CD4-positive, CD25-positive, alpha-beta regulatory T cell (primary cell): ENCODE measurements at regions not wholly inside any gene's neighbourhood (a gene's known extent, or its start where the extent isn't known, plus 50 kb on each side); places are given as distances from the start of the nearest gene placed in this dataset.

Experiments
- ATAC-seq, 2 donors: fragments of 150-1000 bp; cut with Tn5 transposase; one replicate each; pipeline ENCODE4 v1.10.0; 2021; ENCODE audit warnings: low read depth in 2 of 2, moderate number of reproducible peaks in 2 of 2, moderate library complexity in 1 of 2
- DNase-seq, 3 donors: peaks; one replicate each; pipeline versions ENCODE4 v3.0.0 to v3.0.0-alpha.2; 2012 to 2022; ENCODE audit warnings: mixed read lengths in 1 of 3
- H3K27ac ChIP-seq: one replicate; pipeline ENCODE4 v1.7.0; 2013; ENCODE audit warnings: mild to moderate bottlenecking, low read length; ENCODE audit not compliant: insufficient read depth, poor library complexity, severe bottlenecking
- H3K27me3 ChIP-seq: one replicate; pipeline ENCODE4 v1.7.0; 2013; ENCODE audit warnings: low read length; ENCODE audit not compliant: control insufficient read depth, insufficient read depth
- H3K36me3 ChIP-seq: one replicate; pipeline ENCODE4 v1.7.0; 2013; ENCODE audit warnings: mild to moderate bottlenecking, low read length, moderate library complexity; ENCODE audit not compliant: control insufficient read depth, insufficient read depth
- H3K4me1 ChIP-seq: 2 replicates; pipeline ENCODE4 v1.7.0; 2013; ENCODE audit warnings: mild to moderate bottlenecking, low read length; ENCODE audit not compliant: insufficient read depth, control insufficient read depth, poor library complexity, severe bottlenecking
- H3K4me3 ChIP-seq: one replicate; pipeline ENCODE4 v1.7.0; 2013; ENCODE audit warnings: low read depth, mild to moderate bottlenecking, low read length, moderate library complexity
- H3K9me3 ChIP-seq, 2 experiments: 1 replicate in 1 of 2; 2 replicates in 1 of 2; pipeline ENCODE4 v1.7.0; 2013; ENCODE audit warnings: low read length in 2 of 2, mild to moderate bottlenecking in 1 of 2, moderate library complexity in 1 of 2; ENCODE audit not compliant: control insufficient read depth in 2 of 2
- H3K27ac Mint-ChIP-seq, 3 donors: one replicate each; pipeline ENCODE4 v1.8.0; 2020 to 2022; ENCODE audit warnings: mild to moderate bottlenecking in 3 of 3, mixed read lengths in 3 of 3, moderate library complexity in 2 of 3
- H3K27me3 Mint-ChIP-seq: one replicate; pipeline ENCODE4 v1.8.0; 2022; ENCODE audit warnings: mild to moderate bottlenecking, mixed read lengths
- H3K36me3 Mint-ChIP-seq: one replicate; pipeline ENCODE4 v1.8.0; 2020; ENCODE audit warnings: mixed read lengths
- H3K4me1 Mint-ChIP-seq, 4 donors: one replicate each; pipeline ENCODE4 v1.8.0; 2020 to 2022; ENCODE audit warnings: mixed read lengths in 4 of 4, mild to moderate bottlenecking in 1 of 4
- H3K4me3 Mint-ChIP-seq, 4 donors: one replicate each; pipeline ENCODE4 v1.8.0; 2020 to 2022; ENCODE audit warnings: mild to moderate bottlenecking in 4 of 4, mixed read lengths in 4 of 4, moderate library complexity in 3 of 4
- H3K9me3 Mint-ChIP-seq, 7 donors: one replicate each; pipeline ENCODE4 v1.8.0; 2020 to 2022; ENCODE audit warnings: mixed read lengths in 7 of 7, mild to moderate bottlenecking in 3 of 7, moderate library complexity in 2 of 7

DNA sequence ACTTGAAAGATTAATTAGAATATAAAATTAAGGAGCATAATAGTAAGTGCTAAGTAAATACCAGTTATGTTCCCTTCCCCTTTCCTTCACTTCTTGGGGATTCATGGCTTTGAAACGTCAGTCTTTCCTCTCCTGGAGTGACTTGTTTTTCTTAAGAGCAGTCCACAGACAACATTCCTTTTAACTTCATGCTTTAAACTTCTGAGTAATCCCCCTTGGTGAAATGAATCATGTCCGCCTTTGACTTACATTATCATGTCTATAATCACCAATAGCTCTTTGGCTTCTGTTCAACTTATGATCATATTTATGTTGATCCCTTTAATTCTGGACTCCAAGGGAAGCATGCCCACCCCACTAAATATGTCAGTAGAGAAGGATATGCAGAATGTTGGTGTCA is 1012.1 kb upstream of the SLIT2 start:
- no peaks in the 10 kb centered on the region for H3K27me3 Mint-ChIP-seq
- DNase-seq (no peak), ATAC-seq (no peak)
- Histone ChIP-seq H3K4me3 (no peak overlapping the region), H3K9me3 (no peaks in the 10 kb centered on the region), H3K27me3 (no peaks in the 10 kb centered on the region), H3K4me1 (no peaks in the 10 kb centered on the region), H3K27ac (no peak overlapping the region), H3K36me3 (no peaks in the 10 kb centered on the region)
- H3K27ac Mint-ChIP-seq, result no peak overlapping the region
- H3K4me3 Mint-ChIP-seq, result no peak overlapping the region
- H3K36me3 Mint-ChIP-seq, result no peaks in the 10 kb centered on the region
- H3K9me3 Mint-ChIP-seq, result peaks cover 0 to 21% (median 7%) of the 10 kb centered on the region in 7 donors
- H3K4me1 Mint-ChIP-seq, result no peaks in the 10 kb centered on the region

DNA sequence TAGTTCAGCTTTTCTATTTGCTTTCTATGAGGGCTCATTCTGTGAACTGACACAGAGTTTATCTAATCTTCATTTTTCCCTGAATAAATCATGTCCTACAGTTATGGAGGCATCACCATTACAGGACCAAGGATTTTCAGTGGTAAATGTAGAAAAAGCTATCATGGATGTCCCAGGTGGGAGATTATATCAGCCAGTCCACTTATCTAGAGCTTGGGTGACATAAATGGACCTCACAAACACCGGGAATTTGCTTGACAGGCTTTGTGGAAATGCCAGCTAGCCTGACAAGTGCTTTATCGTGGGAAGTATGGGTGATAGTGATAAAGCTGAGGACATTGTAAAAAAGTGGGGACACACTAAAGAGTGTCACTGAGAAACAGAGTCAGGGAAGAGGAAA is 1015.2 kb upstream of the SLIT2 start:
- H3K9me3 Mint-ChIP-seq, result peaks cover 4 to 32% (median 6%) of the 10 kb centered on the region in 7 donors
- no peak overlapping the region for H3K4me3 ChIP-seq
- H3K27me3 Mint-ChIP-seq, result no peaks in the 10 kb centered on the region
- no peaks in the 10 kb centered on the region for H3K9me3 ChIP-seq
- H3K4me3 Mint-ChIP-seq, result no peak overlapping the region
- H3K4me1 Mint-ChIP-seq, result no peaks in the 10 kb centered on the region
- H3K27ac ChIP-seq, result no peak overlapping the region
- H3K36me3 ChIP-seq, result no peaks in the 10 kb centered on the region
- DNase-seq, result no peak
- H3K4me1 ChIP-seq, result no peaks in the 10 kb centered on the region
- H3K36me3 Mint-ChIP-seq, result no peaks in the 10 kb centered on the region
- H3K27ac Mint-ChIP-seq, result no peak overlapping the region
- ATAC-seq, result no peak
- H3K27me3 ChIP-seq, result no peaks in the 10 kb centered on the region

DNA sequence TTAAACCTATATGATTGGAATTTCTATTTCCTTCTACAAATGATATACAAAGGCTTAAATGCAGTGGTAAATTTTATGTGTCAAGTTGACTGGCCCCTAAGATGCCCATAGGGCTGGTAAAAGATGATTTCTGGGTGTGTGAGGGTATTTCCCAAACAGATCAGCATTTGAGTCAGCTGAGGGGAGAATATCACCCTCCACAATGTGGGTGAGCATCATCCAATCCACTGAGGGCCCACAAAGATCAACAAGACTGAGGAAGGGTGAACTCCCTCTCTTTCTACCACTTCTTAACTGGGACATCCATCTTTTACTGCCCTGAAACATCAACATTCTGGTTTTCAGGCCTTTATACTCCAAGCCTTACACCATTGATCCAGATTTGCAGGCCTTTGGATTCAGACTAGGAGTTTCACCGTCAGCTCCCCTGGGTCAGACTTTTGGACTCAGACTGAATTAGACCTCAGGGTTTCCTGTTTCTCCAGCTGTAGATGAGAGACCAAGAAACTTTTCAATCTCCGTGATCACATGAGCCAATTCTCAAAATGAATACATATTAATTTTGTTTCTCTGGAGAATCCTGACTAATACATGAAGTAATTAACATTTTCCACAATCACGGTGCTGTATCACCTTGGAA is 1020.7 kb upstream of the SLIT2 start:
- no peak for DNase-seq
- Histone ChIP-seq H3K4me1 (no peaks in the 10 kb centered on the region), H3K4me3 (no peak overlapping the region), H3K9me3 (no peaks in the 10 kb centered on the region), H3K27ac (no peak overlapping the region), H3K36me3 (no peaks in the 10 kb centered on the region), H3K27me3 (no peaks in the 10 kb centered on the region)
- Mint-ChIP-seq H3K36me3 (no peaks in the 10 kb centered on the region), H3K27ac (no peak overlapping the region), H3K4me1 (no peaks in the 10 kb centered on the region), H3K4me3 (no peak overlapping the region), H3K9me3 (peaks cover 3 to 23% (median 6%) of the 10 kb centered on the region in 7 donors), H3K27me3 (no peaks in the 10 kb centered on the region)
- no peak for ATAC-seq

DNA sequence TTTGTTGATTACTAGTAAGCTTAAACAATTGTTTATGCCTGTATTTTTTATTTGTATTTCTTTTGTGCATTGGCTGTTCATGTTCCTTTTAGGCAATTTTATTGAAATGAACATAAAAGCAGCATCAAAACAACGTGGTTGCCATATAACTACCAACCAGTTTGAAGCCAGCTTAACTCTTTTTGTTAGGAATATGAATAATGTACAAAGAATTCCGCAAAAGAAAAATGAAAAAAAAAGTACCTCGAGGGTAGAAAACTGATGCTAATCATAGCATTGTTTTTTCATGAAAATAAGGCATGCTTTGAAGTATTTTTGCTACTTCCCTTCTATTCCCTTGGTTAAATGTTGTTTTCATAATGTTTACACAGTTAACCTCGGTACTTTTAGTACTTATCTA is 1024.0 kb upstream of the SLIT2 start:
- Mint-ChIP-seq H3K36me3 (no peaks in the 10 kb centered on the region), H3K27ac (no peak overlapping the region), H3K9me3 (peaks cover 1 to 9% (median 4%) of the 10 kb centered on the region in 7 donors), H3K4me1 (no peaks in the 10 kb centered on the region), H3K27me3 (no peaks in the 10 kb centered on the region), H3K4me3 (no peak overlapping the region)
- Histone ChIP-seq H3K27ac (no peak overlapping the region), H3K9me3 (no peaks in the 10 kb centered on the region), H3K4me1 (no peaks in the 10 kb centered on the region), H3K36me3 (no peaks in the 10 kb centered on the region), H3K4me3 (no peak overlapping the region), H3K27me3 (no peaks in the 10 kb centered on the region)
- DNase-seq (no peak), ATAC-seq (no peak)

DNA sequence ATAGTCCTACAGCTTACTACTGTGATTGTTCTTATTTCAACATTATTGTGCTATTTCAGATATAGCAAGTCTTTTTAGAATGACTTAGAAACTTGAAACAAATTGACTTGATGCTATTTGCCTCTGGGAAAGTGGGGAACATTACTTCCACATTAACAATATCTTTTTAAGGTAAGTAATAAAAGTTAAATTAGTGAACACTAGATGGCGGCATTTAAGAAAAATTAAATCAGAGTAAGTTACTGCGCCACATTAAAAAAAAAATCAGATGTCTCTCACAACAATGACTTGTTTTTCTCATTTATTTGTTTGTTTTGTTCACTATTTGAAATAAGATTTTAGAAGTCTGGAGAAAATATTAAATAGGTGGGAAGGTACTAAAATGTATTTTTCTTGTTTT is 1026.9 kb upstream of the SLIT2 start:
- no peaks in the 10 kb centered on the region for H3K4me1 Mint-ChIP-seq
- H3K36me3 Mint-ChIP-seq, result no peaks in the 10 kb centered on the region
- H3K27ac ChIP-seq, result no peak overlapping the region

DNA sequence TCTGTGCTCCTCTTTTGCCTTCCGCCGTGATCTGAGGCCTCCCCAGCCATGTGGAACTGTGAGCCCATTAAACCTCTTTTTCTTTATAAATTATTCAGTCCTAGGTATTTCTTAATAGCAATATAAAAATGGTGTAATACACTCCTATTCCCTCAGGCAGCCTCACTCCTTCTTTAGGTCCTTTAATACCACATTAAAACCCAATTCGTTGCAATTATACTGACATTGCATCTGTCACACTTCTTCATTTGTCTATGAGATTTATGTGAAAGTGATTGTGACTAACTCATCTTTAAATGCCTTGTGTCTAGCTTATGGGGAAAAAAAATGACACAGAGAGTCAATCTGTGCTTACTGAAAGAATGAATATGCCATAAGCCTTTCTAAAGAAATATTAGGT is 1035.2 kb upstream of the SLIT2 start:
- no peaks in the 10 kb centered on the region for H3K27me3 Mint-ChIP-seq
- H3K27me3 ChIP-seq, result no peaks in the 10 kb centered on the region

More for the DNA sequence above, 1026.9 kb upstream of the SLIT2 start:
- Mint-ChIP-seq H3K27ac (no peak overlapping the region), H3K4me3 (no peak overlapping the region), H3K9me3 (peaks cover under 1 to 2% (median 1%) of the 10 kb centered on the region in 7 donors), H3K27me3 (no peaks in the 10 kb centered on the region)
- DNase-seq (peak in 1 of 3 donors; percentile 4), ATAC-seq (no peak)
- Histone ChIP-seq H3K9me3 (no peaks in the 10 kb centered on the region), H3K36me3 (no peaks in the 10 kb centered on the region), H3K4me1 (no peaks in the 10 kb centered on the region), H3K27me3 (no peaks in the 10 kb centered on the region), H3K4me3 (no peak overlapping the region)

DNA sequence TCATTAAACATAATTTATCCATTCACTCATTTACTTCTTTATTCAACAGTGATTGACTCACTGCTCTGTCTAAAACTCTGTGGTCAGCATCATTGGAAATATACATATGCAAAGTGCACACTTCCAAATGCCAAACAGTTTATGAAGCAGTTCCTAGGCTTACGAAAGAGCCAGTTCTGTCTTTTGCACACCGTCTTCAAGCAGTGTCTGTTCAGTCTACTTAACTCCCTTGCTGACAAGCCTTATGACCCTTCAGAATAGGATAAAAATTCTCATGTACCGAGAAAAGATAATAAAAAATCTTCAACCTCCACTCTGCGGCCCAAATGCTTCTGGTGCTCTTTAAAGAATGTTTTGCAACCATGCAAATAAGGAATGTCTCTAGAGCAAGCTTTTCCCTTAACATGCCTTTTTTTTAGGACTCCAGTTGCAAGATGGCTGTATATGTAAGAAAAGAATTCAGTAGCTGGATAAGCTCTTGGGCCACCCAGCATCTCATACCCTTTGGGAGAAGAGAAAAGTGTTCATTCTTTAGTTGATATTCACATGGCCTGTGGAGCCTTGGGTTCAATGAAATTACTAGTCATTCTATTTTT is 1037.0 kb upstream of the SLIT2 start:
- Mint-ChIP-seq H3K9me3 (peaks cover 0 to 15% (median 7%) of the 10 kb centered on the region in 7 donors), H3K36me3 (no peaks in the 10 kb centered on the region), H3K27ac (no peak overlapping the region), H3K4me1 (no peaks in the 10 kb centered on the region), H3K27me3 (no peaks in the 10 kb centered on the region), H3K4me3 (no peak overlapping the region)
- no peak overlapping the region for H3K4me3 ChIP-seq
- DNase-seq (no peak), ATAC-seq (no peak)
- no peaks in the 10 kb centered on the region for H3K4me1 ChIP-seq
- no peak overlapping the region for H3K27ac ChIP-seq
- H3K9me3 ChIP-seq, result peaks cover 0 to 2% of the 10 kb centered on the region in 2 experiments
- no peaks in the 10 kb centered on the region for H3K36me3 ChIP-seq
- no peaks in the 10 kb centered on the region for H3K27me3 ChIP-seq

More for the DNA sequence above, 1035.2 kb upstream of the SLIT2 start:
- Mint-ChIP-seq H3K9me3 (peaks cover 0 to 7% (median 4%) of the 10 kb centered on the region in 7 donors), H3K27ac (no peak overlapping the region), H3K4me3 (no peak overlapping the region), H3K36me3 (no peaks in the 10 kb centered on the region), H3K4me1 (no peaks in the 10 kb centered on the region)
- ATAC-seq (no peak), DNase-seq (no peak)
- Histone ChIP-seq H3K27ac (no peak overlapping the region), H3K9me3 (peaks cover 0 to 2% of the 10 kb centered on the region in 2 experiments), H3K4me3 (no peak overlapping the region), H3K36me3 (no peaks in the 10 kb centered on the region), H3K4me1 (no peaks in the 10 kb centered on the region)

DNA sequence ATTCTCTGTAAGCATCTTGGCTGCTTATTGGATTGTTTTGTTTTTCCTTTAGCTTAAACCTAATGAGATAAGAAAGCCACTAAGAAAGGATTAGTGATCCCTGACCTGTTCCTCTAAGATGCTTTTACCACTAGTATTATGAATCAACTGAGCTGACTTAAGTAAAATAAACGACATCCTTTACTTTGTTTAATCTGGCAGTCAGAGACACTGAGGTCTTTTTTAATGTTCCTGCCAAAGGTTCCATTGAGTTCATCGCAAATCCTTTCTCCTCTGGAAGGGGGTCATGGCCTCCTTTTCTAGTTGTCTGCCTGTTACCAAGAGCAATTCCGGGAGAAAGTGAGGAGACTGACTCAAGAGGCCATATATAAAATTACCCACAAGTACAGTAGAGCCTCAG is 1038.3 kb upstream of the SLIT2 start:
- DNase-seq, result no peak
- Mint-ChIP-seq H3K27ac (no peak overlapping the region), H3K27me3 (no peaks in the 10 kb centered on the region), H3K36me3 (no peaks in the 10 kb centered on the region), H3K9me3 (peaks cover 0 to 15% (median 7%) of the 10 kb centered on the region in 7 donors), H3K4me3 (no peak overlapping the region), H3K4me1 (no peaks in the 10 kb centered on the region)
- ATAC-seq, result no peak
- H3K9me3 ChIP-seq, result no peaks in the 10 kb centered on the region
- no peak overlapping the region for H3K4me3 ChIP-seq
- no peaks in the 10 kb centered on the region for H3K4me1 ChIP-seq
- no peaks in the 10 kb centered on the region for H3K36me3 ChIP-seq
- no peaks in the 10 kb centered on the region for H3K27me3 ChIP-seq
- H3K27ac ChIP-seq, result no peak overlapping the region
